H1 (cell line): ENCODE measurements at regions not wholly inside any gene's neighbourhood (a gene's known extent, or its start where the extent isn't known, plus 50 kb on each side); places are given as distances from the start of the nearest gene placed in this dataset.

Experiments used
- ATF2 ChIP-seq: IDR thresholded peaks from 2 replicates; pipeline ENCODE4 v1.6.1; 2012; ENCODE audit warnings: low read length, inconsistent platforms
- CTCF ChIP-seq, 3 experiments: IDR thresholded peaks; 1 replicate in 2 of 3; 2 replicates in 1 of 3; pipeline versions ENCODE4 v1.5.1 to v1.6.1; 2011; ENCODE audit warnings: low read length in 3 of 3, mild to moderate bottlenecking in 3 of 3, inconsistent platforms in 2 of 3, low read depth in 1 of 3, moderate library complexity in 1 of 3; ENCODE audit not compliant: insufficient read depth in 1 of 3; ENCODE audit errors: control extremely low read depth in 1 of 3
- PHF8 ChIP-seq: fragments of 200-600 bp; sonication (generic); conservative IDR thresholded peaks from 2 replicates; pipeline ENCODE4 v1.7.1; 2012; ENCODE audit warnings: low read depth, mild to moderate bottlenecking, inconsistent platforms, low read length, moderate library complexity
- POLR2AphosphoS5 ChIP-seq: IDR thresholded peaks from 2 replicates; pipeline ENCODE4 v1.6.1; 2011; ENCODE audit warnings: low read depth, low read length

- TF ChIP-seq POLR2AphosphoS5 = no peak
- TF ChIP-seq ATF2 = no peak
- no peak for TF ChIP-seq PHF8
- no peak for TF ChIP-seq CTCF (IDR thresholded peaks at IDR 0.05; ENCODE audit: control extremely low read depth in 1 of 3, insufficient read depth in 1 of 3, low read depth in 1 of 3, low read length in 3 of 3)
These were observed 244.2 kb downstream of the TEX29 start for GRCh38 chr13:111564606-111565005.
